Left lobe of liver (tissue), 2 donors: ENCODE measurements at regions not wholly inside any gene's neighbourhood (a gene's known extent, or its start where the extent isn't known, plus 50 kb on each side); places are given as distances from the start of the nearest gene placed in this dataset.

Experiments
- ATAC-seq: fragments of 200-7000 bp; cut with Tn5 transposase; one replicate; pipeline ENCODE4 v1.9.1; 2020; ENCODE audit warnings: mild to moderate bottlenecking, moderate library complexity
- DNase-seq: peaks from one replicate; pipeline ENCODE4 v3.0.0-alpha.2; 2020; ENCODE audit warnings: low spot score
- donor health status: DM: no; HTN: no; CAD: no; lungs with moderate emphysema.
- donor health status: DM: no; HTN: yes; CAD: no.

- ATAC-seq: no peak
Observed at GRCh38 chr11:116422956-116423600, 349.7 kb downstream of the BUD13 start.

GRCh38 chr11:116422556-116422955 is 350.2 kb downstream of the BUD13 start:
- ATAC-seq (no peak), DNase-seq (no peak)

More at GRCh38 chr11:116422956-116423600, 349.7 kb downstream of the BUD13 start:
- DNase-seq: no peak

DNA sequence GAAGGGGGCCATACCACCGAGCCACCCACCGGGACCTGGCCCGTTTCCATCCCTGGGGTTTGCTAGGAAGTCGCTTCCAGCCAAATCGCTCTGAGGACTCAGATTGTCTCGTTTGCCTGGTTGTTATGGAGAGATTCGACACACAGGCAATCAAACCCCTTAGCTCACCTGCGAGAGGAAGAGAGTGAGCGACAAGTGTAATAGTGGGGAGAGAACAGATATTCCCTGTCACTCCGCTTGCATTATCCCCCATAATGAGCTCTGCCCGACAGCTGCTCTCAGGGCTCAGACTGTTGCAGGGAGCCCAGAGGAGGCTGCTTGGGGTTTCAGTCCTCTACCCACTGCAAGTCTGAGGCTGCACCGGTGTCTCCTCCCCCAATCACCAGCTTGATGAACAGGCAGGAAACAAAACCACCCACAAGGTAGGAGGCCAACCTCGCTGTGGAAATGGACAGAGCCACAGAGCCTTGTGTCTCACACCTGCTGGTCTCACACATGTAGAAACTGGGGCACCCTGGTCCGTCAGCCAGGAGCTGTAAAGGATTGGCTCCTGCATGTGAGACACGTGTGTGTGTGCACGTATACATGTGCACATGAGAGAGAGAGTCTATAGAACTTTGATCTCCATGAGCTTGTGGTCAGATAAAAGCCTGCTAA is 351.1 kb downstream of the BUD13 start:
- ATAC-seq: no peak
- DNase-seq: no peak

DNA sequence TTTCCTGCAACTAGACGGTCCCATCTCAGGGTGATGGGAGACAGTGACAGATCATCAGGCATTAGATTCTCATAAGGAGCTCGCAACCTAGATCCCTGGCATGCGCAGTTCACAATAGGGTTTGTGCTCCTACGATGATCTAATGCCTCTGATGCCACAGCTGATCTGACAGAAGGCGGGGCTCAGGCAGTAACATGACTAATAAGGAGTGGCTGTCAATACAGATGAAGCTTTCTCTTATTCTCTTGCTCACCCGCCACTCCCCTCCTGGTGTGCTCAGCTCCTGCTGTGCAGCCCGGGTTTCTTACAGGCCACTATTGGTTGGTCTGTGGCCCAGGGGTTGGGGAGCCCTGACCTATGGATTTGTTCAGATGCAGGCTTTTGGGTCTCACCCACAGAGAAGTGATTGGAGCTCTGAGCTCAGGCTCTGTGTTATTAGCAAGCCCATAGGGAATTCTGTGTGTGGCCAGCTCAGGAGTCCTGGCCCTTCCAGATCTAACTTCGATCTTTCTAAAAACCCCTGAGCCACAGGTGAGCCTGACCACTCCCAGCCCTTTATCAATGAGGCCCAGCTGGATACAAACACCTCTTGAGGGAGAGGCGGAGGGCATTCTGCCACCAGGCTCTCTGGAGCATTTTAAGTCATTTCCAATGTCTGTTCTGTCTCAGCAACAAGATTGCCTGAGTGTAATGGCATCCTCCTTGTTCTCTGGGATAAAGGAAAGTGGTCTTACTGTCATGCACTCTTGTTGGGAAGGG is 351.8 kb downstream of the BUD13 start:
- DNase-seq: no peak
- no peak for ATAC-seq

DNA sequence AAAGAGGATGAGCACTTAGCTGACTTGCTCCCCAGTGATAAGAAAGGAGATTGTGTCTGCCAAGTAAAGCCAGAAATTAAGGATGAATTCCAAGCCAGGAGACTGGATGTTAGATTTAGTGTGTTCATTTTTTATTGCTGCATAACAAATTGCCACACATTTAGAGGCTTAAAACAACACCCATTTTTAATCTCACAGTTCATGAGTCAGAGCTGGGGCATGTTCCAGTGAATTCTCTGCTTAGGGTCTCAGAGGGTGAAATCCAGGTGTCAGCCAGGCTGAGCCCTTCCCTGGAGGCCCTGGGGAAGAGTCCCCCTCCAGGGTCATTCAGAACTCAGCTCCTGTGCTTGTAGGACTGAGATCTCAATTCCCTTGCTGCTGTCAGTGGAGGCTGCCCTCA is 352.8 kb downstream of the BUD13 start:
- no peak for ATAC-seq
- no peak for DNase-seq

- no peak for DNase-seq
- no peak for ATAC-seq
Observed at GRCh38 chr11:116418388-116419041, 354.3 kb downstream of the BUD13 start.

DNA sequence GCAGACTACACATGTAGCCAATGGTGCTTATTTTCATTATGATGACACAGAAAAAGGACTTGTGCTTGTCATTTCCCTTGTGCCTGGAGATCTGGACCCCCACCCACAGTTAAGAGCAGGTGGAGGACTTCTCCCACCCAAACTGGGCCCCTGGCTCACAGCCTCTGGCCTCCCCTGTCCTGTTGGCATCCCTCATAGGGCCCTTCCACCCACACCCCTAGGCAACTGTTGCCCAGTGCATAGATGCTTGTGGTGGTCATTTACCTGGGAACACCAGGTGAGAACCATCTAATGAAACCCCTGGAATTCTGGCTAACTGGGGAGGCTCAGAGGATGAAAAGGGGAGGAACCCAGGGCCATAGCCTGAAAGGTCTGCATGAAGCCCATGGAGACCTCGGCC is 355.9 kb downstream of the BUD13 start:
- DNase-seq (no peak), ATAC-seq (no peak)

GRCh38 chr11:116415095-116415494 is 357.7 kb downstream of the BUD13 start:
- DNase-seq (no peak), ATAC-seq (no peak)

GRCh38 chr11:116414357-116414880 is 358.4 kb downstream of the BUD13 start:
- no peak for DNase-seq
- no peak for ATAC-seq

DNA sequence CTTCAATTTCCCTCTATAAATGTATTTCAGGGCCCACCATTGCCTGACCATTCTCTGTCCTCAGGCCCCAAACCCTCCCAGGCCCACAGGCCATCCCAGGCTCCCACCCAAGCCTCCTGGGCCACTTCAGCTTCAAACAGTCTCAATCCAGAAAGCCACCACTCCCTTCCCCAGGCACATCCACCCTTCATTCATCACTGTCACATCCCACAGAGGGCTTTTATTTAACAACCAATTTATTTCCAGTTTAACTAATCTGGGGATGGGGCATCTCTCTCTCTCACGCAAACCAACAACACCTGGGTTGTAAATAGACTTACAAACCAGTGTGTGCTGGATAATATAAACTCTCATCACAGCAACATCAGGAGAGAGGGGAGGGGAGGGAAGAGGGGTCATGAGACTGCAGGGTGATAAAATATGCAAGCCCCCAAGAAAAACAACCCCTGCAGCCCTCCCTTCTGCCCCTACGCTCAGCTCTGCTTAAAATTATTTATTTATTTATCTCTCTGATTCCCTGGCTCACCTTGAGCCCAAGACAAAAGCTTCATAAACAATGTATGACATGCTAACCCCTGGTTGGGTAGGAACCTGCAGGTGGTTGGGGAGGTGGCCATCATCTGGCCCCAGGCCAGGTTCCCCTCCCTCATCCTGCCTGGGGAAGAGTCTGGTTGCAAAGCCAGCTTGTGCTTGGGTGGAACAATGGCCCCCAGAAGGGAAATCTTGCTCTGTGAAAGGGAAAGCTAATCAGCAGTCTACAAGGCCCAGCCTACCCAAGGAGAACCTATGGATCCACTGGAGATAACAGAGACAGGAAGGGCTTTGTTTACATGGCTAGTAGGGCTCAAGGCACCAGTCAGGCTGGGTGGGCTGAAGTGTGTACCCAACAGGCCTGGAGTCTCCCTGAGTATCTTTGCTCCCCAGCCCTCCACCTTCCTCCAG is 359.2 kb downstream of the BUD13 start:
- no peak for ATAC-seq
- DNase-seq: no peak

- ATAC-seq (peak; percentile 87), DNase-seq (peak; percentile 53)
Observed at GRCh38 chr11:116412118-116412889, 360.5 kb downstream of the BUD13 start.

- DNase-seq: no peak
Observed at GRCh38 chr11:116409238-116409637, 363.5 kb downstream of the BUD13 start.

DNA sequence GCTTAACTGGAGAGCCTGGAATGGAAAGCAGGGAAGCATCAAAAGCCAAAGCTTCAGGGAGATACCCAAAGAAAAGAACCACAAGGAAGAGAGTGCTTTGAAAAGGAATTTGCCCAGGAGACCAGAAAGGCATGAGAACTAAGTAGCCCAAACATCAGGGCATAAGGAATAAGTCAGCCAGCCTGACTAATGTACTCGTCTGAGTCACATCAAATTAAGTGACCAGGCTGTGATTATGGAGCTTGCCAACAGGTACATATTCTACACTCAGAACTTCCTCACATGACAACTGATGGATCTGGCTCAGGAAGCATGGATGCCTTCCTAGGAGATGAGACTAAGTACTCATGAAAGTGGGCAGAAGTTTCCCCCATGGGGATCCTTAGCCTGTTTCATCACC is 366.7 kb downstream of the BUD13 start:
- ATAC-seq: no peak
- DNase-seq: no peak

More at GRCh38 chr11:116409238-116409637, 363.5 kb downstream of the BUD13 start:
- ATAC-seq: no peak

- ATAC-seq: no peak
- DNase-seq: no peak
Observed at GRCh38 chr11:116404462-116404798, 368.4 kb downstream of the BUD13 start.

DNA sequence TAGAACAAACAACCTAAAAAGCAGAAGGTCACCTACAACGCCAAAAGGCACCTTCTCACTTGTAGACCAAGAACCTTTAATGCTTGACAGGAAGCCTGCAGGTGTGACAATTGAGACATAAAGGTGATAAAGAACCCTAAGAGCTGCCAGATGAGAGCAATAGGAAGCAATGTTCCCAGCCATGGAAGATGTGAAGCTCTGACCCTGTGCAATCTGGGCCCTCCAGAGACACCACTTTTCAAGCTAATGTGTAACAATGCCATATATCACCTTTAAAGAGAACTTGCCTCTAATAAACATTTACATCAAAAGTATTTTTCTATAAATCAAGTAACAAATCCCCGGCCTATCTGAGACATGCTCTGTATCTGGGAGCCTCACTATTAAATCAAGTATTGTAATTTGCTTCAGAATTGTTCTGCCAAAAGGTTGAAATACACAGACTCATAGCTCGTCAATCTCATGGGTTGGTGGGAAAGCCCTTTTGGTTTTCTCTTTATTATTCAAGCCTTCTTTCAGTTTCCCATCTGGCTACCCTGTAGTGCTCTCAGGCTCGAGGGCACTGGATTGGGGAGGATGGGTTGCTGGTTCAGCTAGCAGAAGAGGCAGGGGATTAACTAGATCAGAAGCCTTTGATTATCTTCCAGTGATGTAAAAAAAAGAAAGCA is 368.9 kb downstream of the BUD13 start:
- DNase-seq (no peak), ATAC-seq (no peak)

GRCh38 chr11:116400081-116400480 is 372.7 kb downstream of the BUD13 start:
- peak; percentile 79 for DNase-seq
- ATAC-seq: peak; percentile 96

- ATAC-seq: no peak
- DNase-seq: no peak
Observed at GRCh38 chr11:116397602-116398084, 375.1 kb downstream of the BUD13 start.

DNA sequence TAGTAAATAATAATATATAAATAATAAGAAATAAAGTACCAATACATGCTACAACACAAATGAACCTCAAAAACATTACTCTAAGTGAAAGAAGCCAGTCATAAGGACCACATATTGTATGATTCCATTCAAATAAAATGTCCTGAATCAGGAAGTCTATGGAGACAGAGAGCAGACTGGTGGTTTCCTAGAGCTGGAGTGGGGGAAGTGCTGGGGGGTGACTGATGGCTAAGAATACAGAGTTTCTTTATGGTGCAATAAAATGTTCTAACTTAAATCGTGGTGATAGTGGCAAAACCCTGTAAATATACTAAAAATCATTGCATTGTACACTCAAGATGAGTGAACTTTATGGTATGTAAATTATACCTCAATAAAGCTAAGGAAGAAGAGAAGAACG is 376.5 kb downstream of the BUD13 start:
- DNase-seq: no peak
- ATAC-seq: no peak

GRCh38 chr11:116394022-116394421 is 378.8 kb downstream of the BUD13 start:
- DNase-seq (no peak), ATAC-seq (no peak)
